ENCODE measurements at regions not wholly inside any gene's neighbourhood (a gene's known extent, or its start where the extent isn't known, plus 50 kb on each side); places are given as distances from the start of the nearest gene placed in this dataset.

DNA sequence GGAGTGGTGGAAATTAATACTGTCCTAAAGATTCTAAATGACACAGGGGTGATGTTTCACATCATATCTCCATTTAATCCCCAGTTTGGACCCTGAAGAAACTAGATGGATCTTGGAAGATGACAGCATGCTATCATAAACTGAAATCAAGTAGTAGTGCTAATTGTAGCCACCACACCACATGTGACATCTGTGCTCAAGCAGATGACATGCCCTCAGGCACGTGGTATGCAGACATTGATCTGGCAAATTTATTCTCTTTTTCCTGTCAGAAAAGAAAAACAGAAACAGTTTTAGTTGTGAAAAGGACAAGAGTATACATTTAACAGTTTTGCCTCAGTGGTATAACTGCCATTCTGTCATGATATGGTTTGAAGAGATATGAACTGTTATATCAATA is 52.9 kb upstream of the PGR start:
- TF ChIP-seq, protein P1, sequence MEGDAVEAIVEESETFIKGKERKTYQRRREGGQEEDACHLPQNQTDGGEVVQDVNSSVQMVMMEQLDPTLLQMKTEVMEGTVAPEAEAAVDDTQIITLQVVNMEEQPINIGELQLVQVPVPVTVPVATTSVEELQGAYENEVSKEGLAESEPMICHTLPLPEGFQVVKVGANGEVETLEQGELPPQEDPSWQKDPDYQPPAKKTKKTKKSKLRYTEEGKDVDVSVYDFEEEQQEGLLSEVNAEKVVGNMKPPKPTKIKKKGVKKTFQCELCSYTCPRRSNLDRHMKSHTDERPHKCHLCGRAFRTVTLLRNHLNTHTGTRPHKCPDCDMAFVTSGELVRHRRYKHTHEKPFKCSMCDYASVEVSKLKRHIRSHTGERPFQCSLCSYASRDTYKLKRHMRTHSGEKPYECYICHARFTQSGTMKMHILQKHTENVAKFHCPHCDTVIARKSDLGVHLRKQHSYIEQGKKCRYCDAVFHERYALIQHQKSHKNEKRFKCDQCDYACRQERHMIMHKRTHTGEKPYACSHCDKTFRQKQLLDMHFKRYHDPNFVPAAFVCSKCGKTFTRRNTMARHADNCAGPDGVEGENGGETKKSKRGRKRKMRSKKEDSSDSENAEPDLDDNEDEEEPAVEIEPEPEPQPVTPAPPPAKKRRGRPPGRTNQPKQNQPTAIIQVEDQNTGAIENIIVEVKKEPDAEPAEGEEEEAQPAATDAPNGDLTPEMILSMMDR (conservative IDR thresholded peaks at IDR 0.05; ENCODE audit: low read depth): no peak
- DNase-seq (ENCODE audit: low spot score): no peak
- POLR2A ChIA-PET (ENCODE audit: low non-redundant PET): no interaction called here
- H3K27ac ChIP-seq: no peak overlapping the region
- CTCF ChIA-PET: no interaction called here

DNA sequence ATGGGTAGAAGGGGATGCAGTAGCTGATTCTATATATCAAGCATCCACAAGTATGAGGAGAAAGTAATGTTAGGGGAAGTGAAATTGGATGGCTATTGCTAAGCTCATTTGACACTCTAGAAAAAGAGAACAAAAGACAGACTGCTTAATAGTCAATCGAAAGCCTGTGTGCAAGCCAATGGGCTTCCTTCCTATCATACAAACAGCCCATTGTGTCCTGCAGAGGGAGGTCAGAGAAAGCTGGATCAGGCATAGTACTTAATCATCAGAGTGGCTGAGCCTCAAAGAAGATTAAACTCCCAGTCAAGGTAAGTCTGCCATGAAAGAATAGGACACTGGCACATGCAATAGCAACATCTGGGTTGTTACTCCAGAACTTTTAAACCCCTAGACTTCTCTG is 50.9 kb upstream of the PGR start:
- H3K27ac ChIP-seq: no peak overlapping the region
- TF ChIP-seq, protein P1 (conservative IDR thresholded peaks at IDR 0.05; ENCODE audit: low read depth): no peak
- ChIA-PET CTCF (no interaction called here), POLR2A (ENCODE audit: low non-redundant PET) (no interaction called here)
- DNase-seq (ENCODE audit: low spot score): no peak
